H1 (cell line): ENCODE measurements at regions not wholly inside any gene's neighbourhood (a gene's known extent, or its start where the extent isn't known, plus 50 kb on each side); places are given as distances from the start of the nearest gene placed in this dataset.

Source experiments
- CTCF ChIA-PET: fragments of 300-600 bp; sonication (Branson Sonifier 250); formaldehyde crosslinking; loops from one replicate; lab custom pipeline; 2021; ENCODE audit not compliant: partially characterized antibody; lab: Charles Lee
- POLR2A ChIA-PET: fragments of 300-600 bp; sonication (Branson Sonifier 250); formaldehyde crosslinking; loops from one replicate; lab custom pipeline; 2021; ENCODE audit warnings: inconsistent platforms; ENCODE audit not compliant: partially characterized antibody; lab: Charles Lee
- DNase-seq, 2 experiments: peaks; one replicate each; pipeline versions ENCODE4 v3.0.0 to v3.0.0-alpha.2; 2010 to 2022; ENCODE audit warnings: low spot score in 2 of 2, low read depth in 1 of 2, mixed read lengths in 1 of 2
- FAIRE-seq: peaks from 2 replicates; lab custom pipeline; 2011; peaks lifted over from hg19 to GRCh38; lab: Jason Lieb, UNC
- H2AFZ ChIP-seq: 2 replicates; pipeline ENCODE4 v1.8.1; 2012; ENCODE audit warnings: low read length, inconsistent platforms
- H2AK5ac ChIP-seq: 2 replicates; pipeline ENCODE4 v1.6.1; 2013; ENCODE audit warnings: low read depth, low read length
- H2BK120ac ChIP-seq: replicated peaks from 2 replicates; pipeline ENCODE3; 2013; ENCODE audit warnings: low read depth, low read length, inconsistent platforms
- H2BK12ac ChIP-seq: 2 replicates; pipeline ENCODE4 v1.6.1; 2013; ENCODE audit warnings: low read depth, low read length
- H2BK15ac ChIP-seq: 2 replicates; pipeline ENCODE4 v1.6.1; 2013; ENCODE audit warnings: low read length
- H2BK20ac ChIP-seq: 2 replicates; pipeline ENCODE4 v1.6.1; 2013; ENCODE audit warnings: low read length
- H2BK5ac ChIP-seq: 2 replicates; pipeline ENCODE4 v1.6.1; 2013; ENCODE audit warnings: low read depth, low read length
- H3K14ac ChIP-seq: 2 replicates; pipeline ENCODE4 v1.6.1; 2013; ENCODE audit warnings: inconsistent platforms; ENCODE audit not compliant: insufficient read length
- H3K18ac ChIP-seq: 2 replicates; pipeline ENCODE4 v1.6.1; 2013; ENCODE audit warnings: low read length; ENCODE audit errors: extremely low read depth
- H3K23ac ChIP-seq: 2 replicates; pipeline ENCODE4 v1.6.1; 2013; ENCODE audit warnings: inconsistent platforms; ENCODE audit not compliant: insufficient read length
- H3K23me2 ChIP-seq: 2 replicates; pipeline ENCODE4 v1.6.1; 2013; ENCODE audit warnings: low read depth, low read length
- H3K27ac ChIP-seq: 2 replicates; pipeline ENCODE4 v1.6.1; 2011; ENCODE audit warnings: low read depth, low read length, inconsistent platforms
- H3K27me3 ChIP-seq, 4 experiments: replicated peaks in 1 of 4; 1 replicate in 1 of 4; 2 replicates in 3 of 4; pipeline versions ENCODE4 v1.6.1 to v1.8.1; 2011 to 2013; ENCODE audit warnings: low read length in 3 of 4, mild to moderate bottlenecking in 3 of 4, inconsistent platforms in 2 of 4, mixed read lengths in 2 of 4, moderate library complexity in 1 of 4; ENCODE audit not compliant: control insufficient read depth in 3 of 4, insufficient read depth in 3 of 4; ENCODE audit errors: extremely low read depth in 1 of 4
- H3K36me3 ChIP-seq, 4 experiments: 2 replicates each; pipeline versions ENCODE4 v1.6.1 to v1.8.1; 2011 to 2013; ENCODE audit warnings: mild to moderate bottlenecking in 4 of 4, low read length in 3 of 4, moderate library complexity in 2 of 4, control low read depth in 1 of 4, inconsistent platforms in 1 of 4; ENCODE audit not compliant: insufficient read depth in 4 of 4, control insufficient read depth in 2 of 4
- H3K4ac ChIP-seq: replicated peaks from 2 replicates; pipeline ENCODE3; 2013; ENCODE audit warnings: low read length, low read depth, mixed read lengths, inconsistent platforms; ENCODE audit not compliant: insufficient read length
- H3K4me1 ChIP-seq, 4 experiments: replicated peaks in 1 of 4; 1 replicate in 1 of 4; 2 replicates in 3 of 4; pipeline versions ENCODE4 v1.6.1 to v1.8.1; 2011 to 2013; ENCODE audit warnings: low read length in 3 of 4, inconsistent platforms in 2 of 4, mixed read lengths in 1 of 4; ENCODE audit not compliant: insufficient read depth in 4 of 4, control insufficient read depth in 3 of 4
- H3K4me2 ChIP-seq, 2 experiments: 2 replicates each; pipeline versions ENCODE4 v1.6.1 to v1.8.1; 2011 to 2013; ENCODE audit warnings: low read depth in 2 of 2, low read length in 2 of 2, control low read depth in 1 of 2, inconsistent platforms in 1 of 2, mild to moderate bottlenecking in 1 of 2; ENCODE audit not compliant: insufficient read depth in 1 of 2
- H3K4me3 ChIP-seq, 4 experiments: fragments of 200-600, 300-600 bp in 1 of 4; sonication (generic), shearing (Covaris generic), sonication (Bioruptor Twin) in 1 of 4; 2 replicates each; pipeline versions ENCODE4 v1.5.1 to v1.8.1; 2011 to 2016; ENCODE audit warnings: low read length in 4 of 4, low read depth in 3 of 4, control low read depth in 2 of 4, inconsistent platforms in 2 of 4, mild to moderate bottlenecking in 2 of 4, mixed read lengths in 1 of 4, moderate library complexity in 1 of 4; ENCODE audit not compliant: insufficient read depth in 2 of 4; ENCODE audit errors: extremely low read depth in 1 of 4
- H3K56ac ChIP-seq: replicated peaks from 2 replicates; pipeline ENCODE3; 2013; ENCODE audit warnings: low read depth, mild to moderate bottlenecking, mixed read lengths, low read length, inconsistent platforms; ENCODE audit not compliant: insufficient read length
- H3K79me1 ChIP-seq: 2 replicates; pipeline ENCODE4 v1.6.1; 2013; ENCODE audit warnings: low read depth, low read length, control low read depth
- H3K79me2 ChIP-seq, 2 experiments: 2 replicates each; pipeline versions ENCODE4 v1.6.1 to v1.8.1; 2012 to 2013; ENCODE audit warnings: low read length in 2 of 2, mild to moderate bottlenecking in 2 of 2, inconsistent platforms in 1 of 2; ENCODE audit not compliant: insufficient read depth in 2 of 2, control insufficient read depth in 1 of 2
- H3K9ac ChIP-seq, 4 experiments: replicated peaks in 1 of 4; 1 replicate in 1 of 4; 2 replicates in 3 of 4; pipeline versions ENCODE4 v1.6.1 to v1.8.1; 2011 to 2013; ENCODE audit warnings: low read depth in 3 of 4, low read length in 3 of 4, control low read depth in 2 of 4, mild to moderate bottlenecking in 2 of 4, moderate library complexity in 2 of 4, inconsistent platforms in 1 of 4; ENCODE audit errors: extremely low read depth in 1 of 4
- H3K9me3 ChIP-seq, 2 experiments: 2 replicates each; pipeline versions ENCODE4 v1.6.1 to v1.8.1; 2012 to 2013; ENCODE audit warnings: mild to moderate bottlenecking in 2 of 2, moderate library complexity in 2 of 2, control low read depth in 1 of 2, inconsistent platforms in 1 of 2, low read depth in 1 of 2, low read length in 1 of 2, mixed read lengths in 1 of 2; ENCODE audit not compliant: insufficient read depth in 2 of 2
- H4K20me1 ChIP-seq, 2 experiments: replicated peaks in 1 of 2; 2 replicates each; pipeline versions ENCODE3 to v1.8.1; 2011 to 2013; ENCODE audit warnings: inconsistent platforms in 2 of 2, low read length in 2 of 2, mild to moderate bottlenecking in 1 of 2; ENCODE audit not compliant: insufficient read depth in 2 of 2, control insufficient read depth in 1 of 2
- H4K5ac ChIP-seq: 2 replicates; pipeline ENCODE4 v1.6.1; 2013; ENCODE audit warnings: low read length, low read depth, mixed read lengths, inconsistent platforms; ENCODE audit not compliant: insufficient read length
- H4K8ac ChIP-seq: 2 replicates; pipeline ENCODE4 v1.8.0; 2013; ENCODE audit warnings: mild to moderate bottlenecking, moderate library complexity, low read length, inconsistent platforms; ENCODE audit not compliant: insufficient read depth; ENCODE audit errors: extremely low read depth
- H4K91ac ChIP-seq: replicated peaks from 2 replicates; pipeline ENCODE3; 2013; ENCODE audit warnings: low read length, mixed read lengths, inconsistent platforms; ENCODE audit not compliant: insufficient read length
- ASH2L ChIP-seq: fragments of 200-600, 300-600 bp; sonication (generic); IDR thresholded peaks from one replicate; pipeline ENCODE4 v1.7.1; 2017; ENCODE audit warnings: low read length
- BCL11A ChIP-seq, 2 experiments: IDR thresholded peaks; one replicate each; pipeline ENCODE4 v1.6.1; 2011; ENCODE audit warnings: low read depth in 2 of 2, low read length in 2 of 2, mild to moderate bottlenecking in 2 of 2
- CBX8 ChIP-seq: fragments of 300-800, 300-1000 bp; sonication (generic); IDR thresholded peaks from 2 replicates; pipeline ENCODE4 v1.7.1; 2016; ENCODE audit warnings: low read depth, low read length, borderline replicate concordance
- CEBPB ChIP-seq: IDR thresholded peaks from 2 replicates; pipeline ENCODE4 v1.6.1; 2012; ENCODE audit warnings: low read depth, low read length
- CHD2 ChIP-seq: IDR thresholded peaks from 2 replicates; pipeline ENCODE4 v1.6.1; 2012; ENCODE audit warnings: low read length, improper control_type of control experiment
- HDAC2 ChIP-seq, 2 experiments: fragments of 300-600 bp in 1 of 2; sonication (generic) in 1 of 2; IDR thresholded peaks; 2 replicates each; pipeline ENCODE4 v1.6.1; 2011 to 2012; ENCODE audit warnings: low read depth in 2 of 2, low read length in 2 of 2, mild to moderate bottlenecking in 2 of 2, moderate library complexity in 2 of 2, borderline replicate concordance in 1 of 2, inconsistent platforms in 1 of 2
- KDM1A ChIP-seq: fragments of 200-600, 300-600 bp; sonication (generic); IDR thresholded peaks from 2 replicates; pipeline ENCODE4 v1.7.1; 2016; ENCODE audit warnings: mild to moderate bottlenecking, low read length, borderline replicate concordance
- RAD21 ChIP-seq, 2 experiments: IDR thresholded peaks in 1 of 2; conservative IDR thresholded peaks in 1 of 2; 2 replicates each; pipeline ENCODE4 v1.6.1; 2011; ENCODE audit warnings: low read depth in 2 of 2, low read length in 2 of 2, improper control_type of control experiment in 1 of 2, inconsistent platforms in 1 of 2, mild to moderate bottlenecking in 1 of 2, moderate library complexity in 1 of 2
- RBBP5 ChIP-seq: IDR thresholded peaks from 2 replicates; pipeline ENCODE4 v1.7.1; 2012; ENCODE audit warnings: low read depth, mild to moderate bottlenecking, inconsistent platforms, low read length, moderate library complexity, borderline replicate concordance
- RXRA ChIP-seq: IDR thresholded peaks from 2 replicates; pipeline ENCODE4 v1.6.1; 2011; ENCODE audit warnings: low read depth, mild to moderate bottlenecking, low read length, moderate library complexity; ENCODE audit not compliant: insufficient read depth
- SIRT6 ChIP-seq: IDR thresholded peaks from one replicate; pipeline ENCODE4 v1.7.1; 2012; ENCODE audit warnings: low read length, inconsistent platforms
- SP1 ChIP-seq: IDR thresholded peaks from 2 replicates; pipeline ENCODE4 v1.6.1; 2011; ENCODE audit warnings: low read depth, low read length
- TBP ChIP-seq: IDR thresholded peaks from 2 replicates; pipeline ENCODE4 v1.6.1; 2011; ENCODE audit warnings: low read depth, low read length, improper control_type of control experiment
- WGBS, 2 experiments: shearing (Covaris generic) in 1 of 2; methylation state at CpG; one replicate each; pipeline versions ENCODE4 v1.1.6 to v1.1.7; 2013 to 2015; ENCODE audit warnings: low lambda C conversion rate in 2 of 2, mixed read lengths in 2 of 2, inconsistent platforms in 1 of 2, low coverage in 1 of 2, missing lambda C conversion rate in 1 of 2; ENCODE audit not compliant: insufficient replicate concordance in 2 of 2, insufficient coverage in 1 of 2, insufficient read length in 1 of 2; ENCODE audit errors: extremely low coverage in 1 of 2, missing lambda C conversion rate in 1 of 2; 5-methylcytosine and 5-hydroxymethylcytosine counted together

GRCh38 chr10:69692267-69692666, 62.2 kb downstream of the FAM241B start:
- DNase-seq (no peak), FAIRE-seq (no peak)
- Histone ChIP-seq H3K27ac (no peak overlapping the region), H3K23ac (no peak overlapping the region), H3K27me3 (no peaks in the 10 kb centered on the region; a peak in 1 of 7 replicates), H3K4ac (no peak overlapping the region), H4K8ac (no peak overlapping the region), H3K18ac (no peak overlapping the region), H4K91ac (no peak overlapping the region), H3K36me3 (no peaks in the 10 kb centered on the region), H3K4me1 (no peaks in the 10 kb centered on the region), H4K20me1 (no peaks in the 10 kb centered on the region), H4K5ac (no peak overlapping the region), H3K23me2 (no peaks in the 10 kb centered on the region), H3K79me1 (no peaks in the 10 kb centered on the region), H3K4me3 (no peak overlapping the region), H2BK5ac (no peak overlapping the region), H3K9ac (no peak overlapping the region), H3K4me2 (no peak overlapping the region), H2BK120ac (no peak overlapping the region), H2AFZ (no peak overlapping the region), H2BK15ac (no peak overlapping the region), H3K9me3 (no peaks in the 10 kb centered on the region), H2BK20ac (no peak overlapping the region), H3K14ac (no peak overlapping the region), H2AK5ac (no peak overlapping the region), H2BK12ac (no peak overlapping the region), H3K56ac (no peak overlapping the region), H3K79me2 (no peaks in the 10 kb centered on the region)
- TF ChIP-seq TBP (no peak), CHD2 (no peak), SIRT6 (no peak), RBBP5 (no peak), CEBPB (no peak), ASH2L (no peak), SP1 (no peak), RAD21 (IDR thresholded peaks at IDR 0.05 in 1 of 2, conservative IDR thresholded peaks at IDR 0.05 in 1 of 2; ENCODE audit: low read depth in 2 of 2, low read length in 2 of 2) (no peak), RXRA (no peak), BCL11A (IDR thresholded peaks at IDR 0.05; ENCODE audit: low read depth in 2 of 2, low read length in 2 of 2) (no peak), CBX8 (no peak), HDAC2 (IDR thresholded peaks at IDR 0.05; ENCODE audit: borderline replicate concordance in 1 of 2, low read depth in 2 of 2, low read length in 2 of 2) (no peak), KDM1A (no peak)
- CTCF ChIA-PET, result interaction anchor here (0.7 to 59.4 kb wide), 4 partner anchors 6 to 41 kb away, joined by 3 to 1374 read pairs (median 173); no protein-coding TSS in a partner anchor
- WGBS, 2 experiments, result 92% methylated on average over 6 of the region's 6 CpGs; no CpG with 5 or more reads in 1 of the 2 experiments
- POLR2A ChIA-PET, result no interaction called here
